GM12878 (cell line): ENCODE measurements at regions not wholly inside any gene's neighbourhood (a gene's known extent, or its start where the extent isn't known, plus 50 kb on each side); places are given as distances from the start of the nearest gene placed in this dataset.

ENCODE experiments used
- ATAC-seq: fragments of 200-7000 bp; cut with Tn5 transposase; 3 replicates; pipeline ENCODE4 v1.9.1; 2020; ENCODE audit warnings: mild to moderate bottlenecking, moderate library complexity
- BruUV-seq: library from RNA; stranded (reverse); fragments of 400-500 nt; replicated peaks from 2 replicates; lab custom pipeline; 2021; lab: Mats Ljungman, UMichigan
- CTCF ChIA-PET: fragments of 300-600 bp; sonication (Branson Sonifier 250); formaldehyde crosslinking; extraction: SDS; loops from one replicate; lab custom pipeline; 2021; ENCODE audit warnings: inconsistent platforms; lab: Yijun Ruan, JAX
- POLR2A ChIA-PET: fragments of 350-600 bp; formaldehyde crosslinking; extraction: SDS; loops from one replicate; lab custom pipeline; 2021; ENCODE audit warnings: inconsistent platforms; lab: Charles Lee
- RAD21 ChIA-PET: fragments of 300-600 bp; sonication (Branson Sonifier 250); formaldehyde crosslinking; loops from one replicate; lab custom pipeline; 2023; ENCODE audit warnings: antibody characterized with exemption; ENCODE audit not compliant: unreplicated experiment; lab: Charles Lee
- SMC1A ChIA-PET: fragments of 300-600 bp; sonication (Branson Sonifier 250); formaldehyde crosslinking; loops from one replicate; lab custom pipeline; 2023; ENCODE audit not compliant: unreplicated experiment, uncharacterized antibody; lab: Charles Lee
- DNase-seq: peaks from one replicate; pipeline ENCODE4 v3.0.0-alpha.2; 2011; ENCODE audit warnings: low read depth, low spot score
- FAIRE-seq: peaks from 3 replicates; lab custom pipeline; 2011; peaks lifted over from hg19 to GRCh38; lab: Jason Lieb, UNC
- H2AFZ ChIP-seq: 2 replicates; pipeline ENCODE4 v1.6.0; 2011; ENCODE audit warnings: low read depth, low read length, control low read depth; ENCODE audit not compliant: control insufficient read depth
- H3K27ac ChIP-seq: 2 replicates; pipeline ENCODE4 v1.5.1; 2011; ENCODE audit warnings: control low read depth; ENCODE audit not compliant: control insufficient read depth, insufficient read depth
- H3K27me3 ChIP-seq, 2 experiments: replicated peaks in 1 of 2; 2 replicates each; pipeline versions ENCODE4 v1.6.0 to v1.6.1; 2011; ENCODE audit warnings: low read length in 1 of 2; ENCODE audit not compliant: control insufficient read depth in 2 of 2, insufficient read depth in 2 of 2
- H3K36me3 ChIP-seq, 2 experiments: 2 replicates each; pipeline ENCODE4 v1.5.1; 2011; ENCODE audit warnings: low read length in 1 of 2; ENCODE audit not compliant: control insufficient read depth in 2 of 2, insufficient read depth in 2 of 2
- H3K4me1 ChIP-seq: 2 replicates; pipeline ENCODE4 v1.6.1; 2011; ENCODE audit warnings: mild to moderate bottlenecking, low read length, moderate library complexity, mixed read lengths; ENCODE audit not compliant: control insufficient read depth, insufficient read depth
- H3K4me2 ChIP-seq: 2 replicates; pipeline ENCODE4 v1.6.0; 2011; ENCODE audit warnings: control low read depth; ENCODE audit not compliant: control insufficient read depth, insufficient read depth
- H3K4me3 ChIP-seq: fragments of 200-600 bp; sonication (generic); 2 replicates; pipeline ENCODE4 v1.5.1; 2016
- H3K79me2 ChIP-seq: 2 replicates; pipeline ENCODE4 v1.6.0; 2011; ENCODE audit warnings: low read length; ENCODE audit not compliant: control insufficient read depth, insufficient read depth
- H3K9ac ChIP-seq: 2 replicates; pipeline ENCODE4 v1.8.0; 2011; ENCODE audit warnings: low read length, control low read depth, mixed read lengths; ENCODE audit not compliant: control insufficient read depth, insufficient read depth
- H3K9me3 ChIP-seq: replicated peaks from 3 replicates; pipeline ENCODE4 v1.5.1; 2011; ENCODE audit warnings: mild to moderate bottlenecking, low read length; ENCODE audit not compliant: control insufficient read depth, insufficient read depth
- H4K20me1 ChIP-seq: 2 replicates; pipeline ENCODE4 v1.6.0; 2011; ENCODE audit not compliant: control insufficient read depth, insufficient read depth
- DPF2 ChIP-seq: fragments of 450-650 bp; IDR thresholded peaks from 2 replicates; pipeline ENCODE4 v1.6.1; 2017; ENCODE audit warnings: mild to moderate bottlenecking
- IKZF1 ChIP-seq: fragments of 450-650 bp; conservative IDR thresholded peaks from 2 replicates; pipeline ENCODE4 v1.6.1; 2017; ENCODE audit warnings: antibody characterized with exemption, mild to moderate bottlenecking
- NR2F1 ChIP-seq: fragments of 450-650 bp; conservative IDR thresholded peaks from 2 replicates; pipeline ENCODE4 v1.6.1; 2017; ENCODE audit warnings: mild to moderate bottlenecking
- PKNOX1 ChIP-seq: fragments of 450-650 bp; IDR thresholded peaks from 2 replicates; pipeline ENCODE4 v1.6.1; 2016; ENCODE audit warnings: mild to moderate bottlenecking
- RAD21 ChIP-seq: IDR thresholded peaks from 2 replicates; pipeline ENCODE4 v1.6.1; 2011; ENCODE audit warnings: mild to moderate bottlenecking, low read depth, low read length, moderate library complexity; ENCODE audit not compliant: insufficient read depth
- SPI1 ChIP-seq: IDR thresholded peaks from 2 replicates; pipeline ENCODE4 v1.6.1; 2011; ENCODE audit warnings: low read depth, mild to moderate bottlenecking, low read length, moderate library complexity, borderline replicate concordance; ENCODE audit not compliant: insufficient read depth
- ZNF384 ChIP-seq: IDR thresholded peaks from 2 replicates; pipeline ENCODE4 v1.6.1; 2012; ENCODE audit warnings: low read depth, mild to moderate bottlenecking, low read length, improper control_type of control experiment, borderline replicate concordance
- ZNF592 ChIP-seq: fragments of 450-650 bp; IDR thresholded peaks from 2 replicates; pipeline ENCODE4 v1.6.1; 2017; ENCODE audit warnings: mild to moderate bottlenecking, moderate library complexity
- WGBS: methylation state at CpG from one replicate; pipeline ENCODE4 v1.1.6; 2016; ENCODE audit warnings: low lambda C conversion rate; ENCODE audit not compliant: insufficient replicate concordance, insufficient coverage; ENCODE audit errors: missing lambda C conversion rate; 5-methylcytosine and 5-hydroxymethylcytosine counted together
- in situ Hi-C: fragments of 300-500 bp; cut with MboI; formaldehyde crosslinking; loops from 9 replicates; pipeline ENCODE4 v1.14.3; 2018; ENCODE audit warnings: mixed read lengths
- intact Hi-C: fragments of 100-400 bp; cut with micrococcal nuclease; formaldehyde crosslinking; loops from one replicate; pipeline ENCODE4 v1.14.2; 2022; ENCODE audit not compliant: unreplicated experiment

GRCh38 chr2:160703648-160704585 is 210.3 kb upstream of the RBMS1 start:
- ATAC-seq (peak; percentile 93), DNase-seq (peak; percentile 57), FAIRE-seq (no peak)
- TF ChIP-seq ZNF384 (no peak), NR2F1 (peak; percentile 92), ZNF592 (no peak), SPI1 (peak; percentile 40; the same call in 1 of the 2 replicates), PKNOX1 (peak; percentile 25; the same call in 1 of the 2 replicates), DPF2 (0 out of 2 replicates have a peak, but pooled peaks have one; percentile 26), IKZF1 (peak; percentile 37; the same call in 1 of the 2 replicates), RAD21 (no peak)
- 17% methylated on average over 8 of the region's 8 CpGs for WGBS
- in situ Hi-C loops: no loop called here
- Histone ChIP-seq H3K36me3 (no peaks in the 10 kb centered on the region), H3K4me3 (no peak overlapping the region), H3K79me2 (no peaks in the 10 kb centered on the region), H2AFZ (peak overlapping the region; percentile 37; the same call in 1 of the 2 replicates), H3K9ac (no peak overlapping the region), H3K4me1 (peaks cover 5% of the 10 kb centered on the region; the same call in 1 of the 2 replicates), H3K4me2 (peak overlapping the region; percentile 66), H4K20me1 (no peaks in the 10 kb centered on the region), H3K27me3 (no peaks in the 10 kb centered on the region), H3K9me3 (no peaks in the 10 kb centered on the region), H3K27ac (no peak overlapping the region)
- SMC1A ChIA-PET: no interaction called here
- intact Hi-C loops: loop anchor here (10.0 kb wide), 1 partner anchor 1909 kb away; the partner anchor contains the start of gene DAPL1
- CTCF ChIA-PET: interaction anchor here (0.5 to 1.6 kb wide), 2 partner anchors 11 to 92 kb away, joined by 3 read pairs; no protein-coding TSS in a partner anchor
- no TSS peak for BruUV-seq
- POLR2A ChIA-PET: no interaction called here
- RAD21 ChIA-PET: no interaction called here
